T-cell (primary cell): ENCODE measurements at regions not wholly inside any gene's neighbourhood (a gene's known extent, or its start where the extent isn't known, plus 50 kb on each side); places are given as distances from the start of the nearest gene placed in this dataset.

Source experiments
- ATAC-seq, 4 experiments: fragments of 200-7000 bp in 3 of 4; fragments of 150-1000 bp in 1 of 4; cut with Tn5 transposase; replicated peaks in 1 of 4; 1 replicate in 3 of 4; 2 replicates in 1 of 4; pipeline ENCODE4 v1.10.0; 2021; ENCODE audit warnings: moderate library complexity in 3 of 4, mild to moderate bottlenecking in 2 of 4, moderate number of reproducible peaks in 1 of 4
- CTCF ChIA-PET, 2 donors: fragments of 300-600 bp; sonication (Branson Sonifier 250); formaldehyde crosslinking; loops; one replicate each; lab custom pipeline; 2022; ENCODE audit warnings: antibody characterized with exemption in 2 of 2; lab: Charles Lee
- POLR2A ChIA-PET, 2 donors: fragments of 300-600 bp; sonication (Branson Sonifier 250); formaldehyde crosslinking; loops; one replicate each; lab custom pipeline; 2022; ENCODE audit warnings: antibody characterized with exemption in 2 of 2; lab: Charles Lee
- DNase-seq, 35 experiments: peaks; one replicate each; pipeline versions ENCODE4 v3.0.0 to v3.0.0-alpha.2; 2013 to 2023
- H3K27ac ChIP-seq: one replicate; pipeline ENCODE4 v1.5.1; 2013; ENCODE audit warnings: low read length
- H3K27me3 ChIP-seq, 2 experiments: replicated peaks in 1 of 2; 1 replicate in 1 of 2; 2 replicates in 1 of 2; pipeline versions ENCODE4 v1.6.1 to v1.7.0; 2013; ENCODE audit warnings: low read length in 1 of 2, mixed read lengths in 1 of 2; ENCODE audit not compliant: control insufficient read depth in 2 of 2, insufficient read depth in 2 of 2; ENCODE audit errors: extremely low read depth in 1 of 2
- H3K36me3 ChIP-seq, 2 donors: 1 replicate in 1 of 2; 2 replicates in 1 of 2; pipeline versions ENCODE4 v1.6.1 to v1.7.0; 2013; ENCODE audit warnings: low read length in 1 of 2; ENCODE audit not compliant: control insufficient read depth in 2 of 2, insufficient read depth in 1 of 2; ENCODE audit errors: extremely low read depth in 1 of 2
- H3K4me1 ChIP-seq, 2 experiments: 1 replicate in 1 of 2; 2 replicates in 1 of 2; pipeline versions ENCODE4 v1.6.1 to v1.7.0; 2013; ENCODE audit warnings: low read length in 2 of 2, mixed read lengths in 1 of 2; ENCODE audit not compliant: insufficient read depth in 2 of 2, control insufficient read depth in 1 of 2; ENCODE audit errors: extremely low read depth in 1 of 2
- H3K4me3 ChIP-seq, 2 donors: 1 replicate in 1 of 2; 2 replicates in 1 of 2; pipeline versions ENCODE4 v1.5.1 to v1.7.0; 2013; ENCODE audit warnings: mild to moderate bottlenecking in 2 of 2, low read length in 1 of 2, moderate library complexity in 1 of 2; ENCODE audit not compliant: control insufficient read depth in 1 of 2; ENCODE audit errors: extremely low read depth in 1 of 2
- H3K9me3 ChIP-seq: 2 replicates; pipeline ENCODE4 v1.7.0; 2013
- H3K27ac Mint-ChIP-seq, 2 donors: one replicate each; pipeline ENCODE4 v1.8.0; 2020 to 2021; ENCODE audit warnings: mild to moderate bottlenecking in 2 of 2, mixed read lengths in 2 of 2
- H3K27me3 Mint-ChIP-seq, 2 donors: one replicate each; pipeline ENCODE4 v1.8.0; 2021 to 2022; ENCODE audit warnings: mixed read lengths in 2 of 2
- H3K36me3 Mint-ChIP-seq: one replicate; pipeline ENCODE4 v1.8.0; 2021; ENCODE audit warnings: mixed read lengths
- H3K4me1 Mint-ChIP-seq, 3 donors: one replicate each; pipeline ENCODE4 v1.8.0; 2020 to 2022; ENCODE audit warnings: mixed read lengths in 3 of 3, mild to moderate bottlenecking in 1 of 3
- H3K4me3 Mint-ChIP-seq, 3 donors: one replicate each; pipeline ENCODE4 v1.8.0; 2020 to 2022; ENCODE audit warnings: mild to moderate bottlenecking in 3 of 3, mixed read lengths in 3 of 3, moderate library complexity in 3 of 3
- H3K9me3 Mint-ChIP-seq, 3 donors: one replicate each; pipeline ENCODE4 v1.8.0; 2020 to 2022; ENCODE audit warnings: mixed read lengths in 3 of 3
- WGBS: methylation state at CpG from one replicate; pipeline ENCODE4 v1.1.5; 2013; ENCODE audit warnings: missing lambda C conversion rate; ENCODE audit not compliant: insufficient coverage; 5-methylcytosine and 5-hydroxymethylcytosine counted together

DNA sequence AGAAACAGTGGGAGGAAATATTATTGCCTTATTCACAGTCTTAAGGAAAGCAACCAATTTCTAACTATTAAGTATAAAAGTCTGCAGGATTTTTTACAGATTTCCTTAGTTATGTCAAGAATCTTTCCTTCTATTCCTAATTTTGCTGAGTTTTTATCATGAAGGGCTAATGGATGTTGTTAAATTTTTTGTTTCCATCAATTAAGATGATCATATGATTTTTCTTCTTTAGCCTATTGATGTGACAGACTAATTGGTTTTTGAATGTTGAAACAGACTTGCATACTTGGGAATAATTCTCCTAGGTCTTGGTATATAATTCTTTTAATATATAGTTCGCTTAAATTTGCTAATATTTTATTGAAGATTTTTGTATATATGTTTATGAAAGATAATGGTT is 569.1 kb upstream of the KCND2 start:
- no peak overlapping the region for H3K27ac ChIP-seq
- ChIA-PET CTCF (no interaction called here), POLR2A (no interaction called here)
- H3K27me3 Mint-ChIP-seq = no peaks in the 10 kb centered on the region
- peaks cover 7 to 20% (median 11%) of the 10 kb centered on the region in 3 donors for H3K9me3 Mint-ChIP-seq
- no peaks in the 10 kb centered on the region for H3K27me3 ChIP-seq
- ATAC-seq (no peak), DNase-seq (no peak)
- H3K4me3 Mint-ChIP-seq = no peak overlapping the region
- H3K4me1 ChIP-seq = no peaks in the 10 kb centered on the region
- no peak overlapping the region for H3K4me3 ChIP-seq
- H3K4me1 Mint-ChIP-seq = no peaks in the 10 kb centered on the region
- H3K36me3 Mint-ChIP-seq = no peaks in the 10 kb centered on the region
- no peaks in the 10 kb centered on the region for H3K36me3 ChIP-seq
- no peaks in the 10 kb centered on the region for H3K9me3 ChIP-seq
- WGBS = no CpG with 5 or more reads among the region's 1 CpG
- H3K27ac Mint-ChIP-seq = no peak overlapping the region

DNA sequence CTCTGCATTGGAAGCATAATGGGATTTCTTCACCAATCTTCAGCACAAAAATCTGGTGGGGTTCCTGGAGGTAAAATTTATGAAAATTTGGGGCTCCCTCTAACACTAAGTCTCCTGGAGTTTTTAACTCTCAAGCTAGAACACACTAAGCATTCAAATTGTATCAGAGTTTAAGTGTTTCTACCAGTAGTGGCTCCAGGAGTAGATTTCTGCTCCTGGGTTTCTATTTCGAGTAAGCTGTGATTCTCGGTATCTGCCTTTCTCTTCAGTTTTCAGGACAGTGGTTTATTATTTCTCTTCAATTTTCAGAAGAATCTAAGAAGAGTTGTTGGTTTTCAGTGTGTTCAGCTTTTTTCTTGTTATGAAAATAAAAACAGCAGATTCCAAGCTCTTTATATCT is 566.4 kb upstream of the KCND2 start:
- Histone ChIP-seq H3K9me3 (no peaks in the 10 kb centered on the region), H3K4me3 (no peak overlapping the region), H3K4me1 (no peaks in the 10 kb centered on the region), H3K27ac (no peak overlapping the region), H3K36me3 (no peaks in the 10 kb centered on the region), H3K27me3 (no peaks in the 10 kb centered on the region)
- Mint-ChIP-seq H3K4me1 (no peaks in the 10 kb centered on the region), H3K27me3 (no peaks in the 10 kb centered on the region), H3K36me3 (no peaks in the 10 kb centered on the region), H3K4me3 (no peak overlapping the region), H3K27ac (no peak overlapping the region), H3K9me3 (peaks cover 6 to 19% (median 9%) of the 10 kb centered on the region in 3 donors)
- no CpG with 5 or more reads among the region's 2 CpGs for WGBS
- ChIA-PET CTCF (no interaction called here), POLR2A (no interaction called here)
- no peak for ATAC-seq
- no peak for DNase-seq

DNA sequence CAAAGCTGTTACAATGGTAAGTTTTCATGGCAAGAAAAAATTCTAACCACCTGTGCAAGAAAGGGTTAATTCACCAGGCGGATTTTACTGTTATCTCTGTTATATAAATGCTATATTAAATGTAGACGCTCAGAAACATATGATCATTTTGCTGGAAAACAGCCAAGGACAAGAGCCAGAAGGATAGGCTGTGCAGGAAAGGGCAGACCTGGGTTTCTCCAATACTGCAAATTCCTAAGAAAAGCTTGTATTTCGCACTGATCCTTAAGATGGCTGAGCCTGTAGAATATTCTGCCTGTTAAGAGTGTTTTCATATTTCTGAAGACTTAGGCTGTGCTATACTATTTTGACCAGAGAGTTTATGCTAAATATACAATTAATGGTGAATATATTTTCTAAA is 564.1 kb upstream of the KCND2 start:
- Mint-ChIP-seq H3K36me3 (no peaks in the 10 kb centered on the region), H3K4me1 (no peaks in the 10 kb centered on the region), H3K27me3 (no peaks in the 10 kb centered on the region), H3K27ac (no peak overlapping the region), H3K4me3 (no peak overlapping the region), H3K9me3 (peaks cover 9 to 19% (median 12%) of the 10 kb centered on the region in 3 donors)
- Histone ChIP-seq H3K27me3 (no peaks in the 10 kb centered on the region), H3K27ac (no peak overlapping the region), H3K9me3 (no peaks in the 10 kb centered on the region), H3K36me3 (no peaks in the 10 kb centered on the region), H3K4me3 (no peak overlapping the region), H3K4me1 (no peaks in the 10 kb centered on the region)
- CTCF ChIA-PET = no interaction called here
- DNase-seq (no peak), ATAC-seq (no peak)
- WGBS = 100% methylated on average over 1 of the region's 3 CpGs
- POLR2A ChIA-PET = no interaction called here

DNA sequence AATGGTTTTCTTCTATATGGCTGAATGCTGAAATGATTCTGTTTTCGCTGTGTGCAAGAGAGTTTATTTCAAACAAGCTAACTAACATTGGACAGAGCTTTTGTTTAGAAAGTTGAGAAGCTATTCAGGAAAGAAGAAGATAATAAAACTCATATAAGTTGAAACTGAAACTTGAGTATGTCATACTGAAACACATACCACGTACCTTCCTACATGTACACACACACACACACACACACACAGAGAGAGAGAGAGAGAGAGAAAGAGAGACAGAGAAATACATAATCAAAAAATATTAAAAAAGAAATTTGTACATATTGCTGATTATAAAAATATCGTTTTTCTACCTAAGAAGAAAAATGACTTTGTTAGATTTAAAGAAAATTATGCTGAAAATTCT is 561.9 kb upstream of the KCND2 start:
- H3K27ac ChIP-seq = no peak overlapping the region
- no peak for DNase-seq
- H3K4me1 ChIP-seq = no peaks in the 10 kb centered on the region
- no peaks in the 10 kb centered on the region for H3K9me3 ChIP-seq
- H3K4me3 ChIP-seq = no peak overlapping the region
- Mint-ChIP-seq H3K9me3 (peaks cover 3 to 17% (median 10%) of the 10 kb centered on the region in 3 donors), H3K27me3 (no peaks in the 10 kb centered on the region), H3K36me3 (no peaks in the 10 kb centered on the region), H3K4me3 (no peak overlapping the region), H3K27ac (no peak overlapping the region), H3K4me1 (no peaks in the 10 kb centered on the region)
- CTCF ChIA-PET = no interaction called here
- no peak for ATAC-seq
- H3K27me3 ChIP-seq = no peaks in the 10 kb centered on the region
- POLR2A ChIA-PET = interaction anchor here in 1 of 2 donors (0.8 kb wide), 1 partner anchor 28 kb away, joined by 5 read pairs; no protein-coding TSS in a partner anchor
- no peaks in the 10 kb centered on the region for H3K36me3 ChIP-seq
- no CpG with 5 or more reads among the region's 3 CpGs for WGBS

DNA sequence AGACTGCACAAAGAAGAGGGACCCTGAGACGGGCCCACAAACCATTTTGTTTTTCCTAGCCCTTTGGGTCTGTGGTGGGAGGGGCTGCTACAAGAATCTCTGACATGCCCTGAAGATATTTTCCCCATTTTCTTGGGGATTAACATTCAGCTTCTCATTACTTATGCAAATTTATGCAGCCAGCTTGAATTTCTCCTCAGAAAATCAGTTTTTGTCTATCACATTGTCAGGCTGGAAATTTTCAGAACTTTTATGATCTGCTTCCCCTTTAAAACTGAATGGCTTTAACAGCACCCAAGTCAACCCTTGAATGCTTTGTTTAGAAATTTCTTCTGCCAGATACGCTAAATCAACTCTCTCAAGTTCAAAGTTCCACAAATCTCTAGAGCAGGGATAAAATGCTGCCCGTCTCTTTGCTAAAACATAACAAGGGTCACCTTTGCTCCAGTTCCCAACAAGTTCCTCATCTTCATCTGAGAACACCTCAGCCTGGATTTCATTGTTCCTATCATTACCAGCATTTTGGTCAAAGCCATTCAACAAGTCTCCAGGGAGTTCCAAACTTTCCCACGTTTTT is 560.0 kb upstream of the KCND2 start:
- DNase-seq (no peak), ATAC-seq (no peak)
- no peaks in the 10 kb centered on the region for H3K36me3 ChIP-seq
- H3K27me3 Mint-ChIP-seq = no peaks in the 10 kb centered on the region
- H3K27ac ChIP-seq = no peak overlapping the region
- H3K27ac Mint-ChIP-seq = no peak overlapping the region
- no peaks in the 10 kb centered on the region for H3K36me3 Mint-ChIP-seq
- 70% methylated on average over 3 of the region's 4 CpGs for WGBS
- no peak overlapping the region for H3K4me3 Mint-ChIP-seq
- H3K4me1 ChIP-seq = no peaks in the 10 kb centered on the region
- no peaks in the 10 kb centered on the region for H3K9me3 ChIP-seq
- no peaks in the 10 kb centered on the region for H3K27me3 ChIP-seq
- CTCF ChIA-PET = no interaction called here
- POLR2A ChIA-PET = no interaction called here
- no peaks in the 10 kb centered on the region for H3K4me1 Mint-ChIP-seq
- H3K4me3 ChIP-seq = no peak overlapping the region
- H3K9me3 Mint-ChIP-seq = peaks cover 2 to 23% (median 10%) of the 10 kb centered on the region in 3 donors

DNA sequence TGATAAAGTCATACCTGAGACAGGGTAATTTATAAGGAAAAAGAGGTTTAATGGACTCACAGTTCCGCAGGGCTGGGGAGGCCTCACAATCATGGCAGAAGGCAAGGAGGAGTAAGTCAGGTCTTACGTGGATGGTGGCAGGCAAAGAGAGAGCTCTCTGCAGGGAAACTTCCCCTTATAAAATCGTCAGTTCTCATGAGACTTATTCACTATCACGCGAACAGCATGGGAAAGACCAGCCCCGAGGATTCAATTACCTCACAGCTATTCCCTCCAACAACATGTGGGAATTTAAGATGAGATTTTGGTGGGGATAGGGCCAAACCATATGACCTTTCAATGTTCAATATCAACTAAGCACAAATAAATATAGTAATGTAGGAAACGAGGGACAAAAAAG is 559.4 kb upstream of the KCND2 start:
- ATAC-seq = no peak
- no peaks in the 10 kb centered on the region for H3K9me3 ChIP-seq
- 83% methylated on average over 1 of the region's 7 CpGs for WGBS
- H3K4me3 ChIP-seq = no peak overlapping the region
- H3K27ac ChIP-seq = no peak overlapping the region
- Mint-ChIP-seq H3K9me3 (peaks cover 2 to 24% (median 9%) of the 10 kb centered on the region in 3 donors), H3K36me3 (no peaks in the 10 kb centered on the region), H3K4me3 (no peak overlapping the region), H3K27me3 (no peaks in the 10 kb centered on the region), H3K4me1 (no peaks in the 10 kb centered on the region), H3K27ac (no peak overlapping the region)
- no peaks in the 10 kb centered on the region for H3K36me3 ChIP-seq
- ChIA-PET POLR2A (no interaction called here), CTCF (no interaction called here)
- no peak for DNase-seq
- no peaks in the 10 kb centered on the region for H3K4me1 ChIP-seq
- no peaks in the 10 kb centered on the region for H3K27me3 ChIP-seq

DNA sequence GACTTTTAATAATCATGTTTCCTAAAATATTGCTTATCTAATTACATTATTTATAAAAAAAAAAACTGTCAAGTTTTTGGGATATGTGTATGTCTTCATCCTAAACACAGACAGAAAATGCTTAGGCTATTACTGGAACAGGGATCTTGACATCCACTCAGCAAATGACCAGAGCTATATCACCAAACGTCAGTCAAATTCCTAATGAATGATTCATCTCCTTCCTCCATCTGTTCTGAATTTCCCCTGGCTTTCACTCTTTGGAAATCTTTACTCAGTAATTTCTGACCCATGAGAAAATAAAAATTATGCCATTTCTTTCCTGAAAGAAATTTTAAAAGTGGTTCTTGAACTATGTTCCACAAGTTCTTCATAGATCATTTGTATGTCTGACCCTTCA is 552.4 kb upstream of the KCND2 start:
- POLR2A ChIA-PET = no interaction called here
- no peaks in the 10 kb centered on the region for H3K27me3 ChIP-seq
- no peaks in the 10 kb centered on the region for H3K36me3 ChIP-seq
- H3K9me3 Mint-ChIP-seq = peaks cover 0 to 17% (median 3%) of the 10 kb centered on the region in 3 donors
- H3K4me3 Mint-ChIP-seq = no peak overlapping the region
- H3K27me3 Mint-ChIP-seq = no peaks in the 10 kb centered on the region
- H3K4me1 ChIP-seq = no peaks in the 10 kb centered on the region
- H3K9me3 ChIP-seq = no peaks in the 10 kb centered on the region
- DNase-seq (no peak), ATAC-seq (no peak)
- CTCF ChIA-PET = no interaction called here
- no CpG with 5 or more reads among the region's 1 CpG for WGBS
- H3K4me1 Mint-ChIP-seq = no peaks in the 10 kb centered on the region
- H3K27ac Mint-ChIP-seq = no peak overlapping the region
- no peaks in the 10 kb centered on the region for H3K36me3 Mint-ChIP-seq
- no peak overlapping the region for H3K4me3 ChIP-seq
- H3K27ac ChIP-seq = no peak overlapping the region
